GM19035 (cell line): ENCODE measurements at regions not wholly inside any gene's neighbourhood (a gene's known extent, or its start where the extent isn't known, plus 50 kb on each side); places are given as distances from the start of the nearest gene placed in this dataset.

Experiments
- ATAC-seq: cut with Tn5 transposase; IDR thresholded peaks from one replicate; pipeline ENCODE4 v1.9.1; 2021; ENCODE audit not compliant: unreplicated experiment

- no peak for ATAC-seq
These were observed 311.7 kb downstream of the EIPR1 start for GRCh38 chr2:3065928-3066327.

- no peak for ATAC-seq
These were observed 314.9 kb downstream of the EIPR1 start for GRCh38 chr2:3062476-3063260.

DNA sequence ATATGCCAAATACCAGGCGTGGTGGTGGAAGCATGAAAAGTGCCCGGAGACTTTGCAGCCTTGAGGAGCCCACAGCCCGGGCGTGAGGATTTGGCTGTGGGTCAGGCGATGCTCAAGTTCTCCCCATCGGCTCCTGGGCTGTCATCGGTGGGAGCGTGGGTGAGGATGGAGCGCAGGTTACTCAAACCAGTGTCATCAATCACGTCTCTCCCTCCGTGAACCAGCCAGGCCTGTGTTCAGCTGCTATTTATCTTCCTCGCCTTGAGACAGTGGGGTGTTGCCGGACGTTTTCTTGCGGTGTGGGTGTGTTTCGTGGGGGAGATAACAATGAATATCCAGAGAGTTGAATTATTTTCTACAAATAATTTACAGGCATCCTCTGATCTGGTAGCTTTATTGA is 317.6 kb downstream of the EIPR1 start:
- no peak for ATAC-seq

GRCh38 chr2:3059141-3059925 is 318.3 kb downstream of the EIPR1 start:
- no peak for ATAC-seq

DNA sequence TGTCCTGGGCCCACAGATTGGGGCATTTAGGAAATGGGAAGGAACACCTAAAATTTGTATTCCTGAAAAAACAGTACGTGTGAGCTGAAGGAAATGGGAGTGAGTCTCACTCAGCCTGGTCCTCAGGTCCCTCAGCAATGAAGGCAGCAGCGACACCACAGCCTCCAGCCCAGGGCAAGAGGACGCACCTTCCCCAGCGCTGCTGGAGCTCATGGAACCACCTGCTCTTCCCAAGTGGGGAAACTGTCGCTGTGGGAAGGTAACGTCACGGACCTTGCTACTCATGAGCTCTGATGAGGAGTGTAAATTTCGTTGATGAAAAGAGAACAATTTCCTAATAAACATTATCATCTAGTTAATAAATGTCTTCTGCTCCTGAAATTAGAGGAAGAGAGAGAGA is 323.6 kb downstream of the EIPR1 start:
- no peak for ATAC-seq

- ATAC-seq, result no peak
These were observed 326.4 kb downstream of the EIPR1 start for GRCh38 chr2:3051266-3051665.

DNA sequence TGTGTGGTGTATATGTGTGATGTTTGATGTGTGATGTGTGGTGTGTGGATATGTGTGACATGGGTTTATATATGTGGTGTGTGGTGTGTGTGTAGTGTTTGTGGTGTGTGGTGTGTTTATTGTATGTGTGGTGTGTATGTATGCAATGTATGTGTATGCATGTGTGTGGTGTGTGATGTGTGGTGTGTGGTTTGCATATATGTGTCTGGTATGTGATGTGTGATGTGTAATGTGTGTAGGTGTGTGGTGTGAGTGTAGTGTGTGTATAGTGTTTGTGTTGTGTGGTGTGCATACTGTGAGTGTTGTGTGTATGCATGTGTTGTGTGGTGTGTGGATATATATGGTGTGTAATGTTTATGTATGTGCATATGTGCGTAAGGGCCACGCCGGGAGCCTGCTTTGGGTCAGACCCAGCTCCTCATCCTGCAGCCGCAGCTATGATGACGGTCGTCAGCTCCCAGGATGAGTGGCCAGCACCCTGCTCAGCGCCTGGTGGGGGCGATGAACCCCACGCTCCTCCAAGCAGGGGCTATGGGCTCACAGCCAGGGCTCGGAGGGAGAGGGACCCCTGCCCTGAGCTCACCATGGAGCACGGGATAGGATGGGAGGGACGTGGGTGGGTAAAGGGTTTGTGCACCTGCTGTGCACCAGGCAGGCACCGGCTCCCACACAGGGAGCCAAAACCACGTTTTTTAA is 331.3 kb downstream of the EIPR1 start:
- ATAC-seq, result no peak

GRCh38 chr2:3045318-3045921 is 332.2 kb downstream of the EIPR1 start:
- ATAC-seq, result no peak

DNA sequence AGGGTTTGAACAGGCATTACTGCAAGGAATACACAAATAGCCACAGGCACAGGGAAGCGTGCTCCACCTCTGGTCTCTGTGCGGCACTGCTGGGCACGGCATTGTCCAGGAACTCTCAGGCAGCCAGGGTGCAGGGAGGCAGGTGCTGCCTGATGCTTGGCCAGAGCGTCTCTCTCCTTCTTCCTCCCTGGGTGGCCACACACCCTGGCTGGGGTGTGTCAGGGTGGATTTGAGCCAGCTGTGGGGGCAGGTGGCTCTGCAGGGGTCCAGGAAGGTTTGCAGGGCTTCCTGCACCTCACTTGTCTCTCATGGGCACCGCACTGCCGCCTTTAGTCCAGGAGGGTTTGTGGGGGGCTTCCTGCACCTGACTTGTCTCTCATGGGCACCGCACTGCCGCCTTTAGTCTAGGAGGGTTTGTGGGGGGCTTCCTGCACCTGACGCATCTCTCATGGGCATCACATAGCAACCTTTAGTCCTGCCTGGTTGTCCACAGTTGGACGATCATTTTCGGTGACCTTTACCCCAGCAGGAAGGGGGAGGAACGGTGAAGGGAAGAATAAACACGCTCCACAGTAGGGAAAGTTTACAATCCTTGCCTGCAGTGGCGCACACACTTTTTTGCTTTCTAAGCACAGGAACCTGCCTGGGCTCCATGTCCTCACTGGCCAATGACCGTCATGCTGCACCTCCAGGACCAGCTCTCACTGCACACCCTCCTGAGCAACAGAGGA is 332.9 kb downstream of the EIPR1 start:
- ATAC-seq, result no peak

DNA sequence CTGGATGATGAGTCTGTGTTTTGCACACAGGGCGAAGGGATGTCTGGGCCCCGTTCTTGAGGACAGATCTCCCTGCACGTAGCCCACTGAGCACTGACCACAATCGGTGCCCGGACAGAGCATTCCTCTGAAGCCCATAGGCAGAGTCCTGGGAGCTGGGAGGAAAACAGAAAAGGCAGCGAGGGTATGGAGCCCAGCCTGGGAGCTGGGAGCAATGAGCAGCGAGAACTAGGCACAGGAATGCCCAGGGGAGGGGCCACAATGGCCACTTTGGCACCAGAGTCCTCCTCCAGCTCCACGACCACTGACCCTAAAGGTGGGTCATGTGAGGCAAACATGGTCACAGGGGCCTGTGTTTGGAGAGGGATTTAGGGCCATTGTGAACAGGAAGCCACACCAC is 333.9 kb downstream of the EIPR1 start:
- ATAC-seq, result no peak

GRCh38 chr2:3042601-3043585 is 334.7 kb downstream of the EIPR1 start:
- ATAC-seq, result no peak

DNA sequence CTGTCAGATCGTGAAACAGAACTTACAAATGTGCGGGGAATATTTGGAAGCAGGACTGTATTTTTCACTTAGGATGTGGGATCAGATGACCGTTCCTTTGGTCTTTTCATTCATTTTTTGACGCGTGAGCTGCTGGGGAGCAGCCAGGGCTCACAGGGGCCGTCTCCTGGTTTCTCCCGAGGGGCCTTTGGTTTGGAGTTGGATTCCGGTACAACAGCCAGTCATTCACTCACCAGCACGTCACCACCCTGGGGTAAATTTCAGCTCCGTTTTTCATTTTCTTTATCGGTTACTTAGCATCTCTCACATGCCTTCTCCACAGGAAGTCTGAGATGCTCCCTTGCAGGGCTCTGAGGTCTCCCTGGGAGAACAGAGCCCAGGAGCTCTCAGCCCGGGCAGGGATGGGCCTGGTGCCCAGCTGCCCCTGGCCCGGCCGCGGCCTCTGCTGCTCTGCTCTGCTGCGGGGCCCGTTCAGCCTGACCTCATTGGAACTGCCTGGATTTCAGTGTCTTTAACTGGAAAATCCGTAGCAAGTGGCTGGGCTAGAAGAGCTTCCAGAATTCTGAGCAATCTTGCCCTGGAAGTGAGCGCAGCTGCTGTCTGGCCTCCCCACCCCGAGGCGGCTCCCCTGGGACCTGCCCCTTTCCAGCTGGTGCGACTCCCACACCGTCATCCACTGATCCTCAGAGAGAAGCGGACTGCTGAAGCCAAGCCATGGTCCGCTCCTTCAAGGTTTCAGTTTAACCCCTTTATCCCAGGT is 335.6 kb downstream of the EIPR1 start:
- ATAC-seq, result no peak

GRCh38 chr2:3041246-3041645 is 336.4 kb downstream of the EIPR1 start:
- no peak for ATAC-seq

GRCh38 chr2:3040496-3041140 is 337.0 kb downstream of the EIPR1 start:
- ATAC-seq, result no peak

GRCh38 chr2:3040066-3040428 is 337.6 kb downstream of the EIPR1 start:
- ATAC-seq, result no peak

DNA sequence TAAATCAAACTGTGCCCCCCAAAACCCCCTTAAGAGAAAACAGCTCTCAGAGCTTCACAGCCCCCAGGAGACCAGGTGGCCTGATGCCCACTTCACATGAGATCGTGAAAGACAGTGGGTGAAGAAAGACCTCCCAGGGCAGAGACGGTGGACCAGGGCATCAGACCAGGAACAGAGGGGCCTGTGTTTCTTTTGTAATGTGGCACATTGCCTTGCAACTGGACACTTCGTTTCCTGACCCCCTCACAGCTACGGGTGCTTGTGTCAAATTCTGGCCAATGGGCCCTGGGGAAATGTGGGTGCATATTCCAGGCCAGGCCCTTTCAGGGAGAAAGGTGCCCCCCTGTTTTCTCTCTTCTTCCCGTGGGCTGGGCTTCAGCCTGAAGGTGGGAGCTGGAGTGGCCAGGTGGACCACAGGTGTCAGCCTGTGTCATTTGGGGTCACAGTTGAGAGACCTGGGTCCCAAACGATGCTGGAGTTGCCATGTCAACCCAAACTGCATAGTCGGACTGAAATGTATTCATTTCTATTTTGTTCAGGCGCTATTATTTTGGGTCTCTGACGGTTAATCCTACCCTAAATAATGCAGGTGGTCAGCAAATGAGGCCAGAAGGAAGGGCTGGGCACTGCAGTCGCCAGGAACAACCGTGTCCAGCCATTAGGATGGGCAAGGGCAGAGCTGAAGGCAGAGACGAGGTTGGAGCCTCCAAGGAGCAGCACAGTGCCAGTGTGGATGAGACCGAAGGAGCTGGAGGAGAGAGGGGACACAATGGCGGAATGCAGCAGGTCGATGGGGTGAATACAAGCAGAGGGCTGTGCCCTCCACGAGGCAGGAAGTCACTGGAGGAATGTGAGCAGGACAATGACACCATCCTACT is 338.2 kb downstream of the EIPR1 start:
- ATAC-seq, result no peak

- ATAC-seq, result no peak
These were observed 339.0 kb downstream of the EIPR1 start for GRCh38 chr2:3038636-3039035.
